ENCODE measurements at regions not wholly inside any gene's neighbourhood (a gene's known extent, or its start where the extent isn't known, plus 50 kb on each side); places are given as distances from the start of the nearest gene placed in this dataset.
"Not testable (repeated sequence)": the region's sequence is repeated elsewhere in the genome, so short reads cannot be mapped to it uniquely, and the experiment has no call there.

DNA sequence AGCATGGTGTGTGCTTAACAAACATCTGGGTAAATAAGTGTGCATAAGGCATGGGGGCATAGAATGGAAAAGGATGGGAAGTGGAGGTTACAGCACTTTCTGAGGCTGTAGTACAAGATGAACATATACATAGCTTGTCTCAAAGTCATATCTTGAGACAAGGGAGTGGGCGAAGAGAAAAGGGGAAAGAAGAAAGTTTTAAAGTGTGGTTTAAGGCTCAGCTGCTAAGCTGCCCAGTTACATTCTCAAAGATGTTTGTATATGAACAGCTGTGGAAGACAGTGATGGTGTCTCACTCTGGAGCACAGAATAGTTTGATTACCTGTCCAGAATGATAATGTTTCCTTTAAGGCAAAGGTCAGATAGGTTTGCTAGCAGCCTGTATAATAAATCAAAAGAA lies 61.9 kb upstream of the LANCL2 start:
- DNase-seq (ENCODE audit: low spot score), result no peak

DNA sequence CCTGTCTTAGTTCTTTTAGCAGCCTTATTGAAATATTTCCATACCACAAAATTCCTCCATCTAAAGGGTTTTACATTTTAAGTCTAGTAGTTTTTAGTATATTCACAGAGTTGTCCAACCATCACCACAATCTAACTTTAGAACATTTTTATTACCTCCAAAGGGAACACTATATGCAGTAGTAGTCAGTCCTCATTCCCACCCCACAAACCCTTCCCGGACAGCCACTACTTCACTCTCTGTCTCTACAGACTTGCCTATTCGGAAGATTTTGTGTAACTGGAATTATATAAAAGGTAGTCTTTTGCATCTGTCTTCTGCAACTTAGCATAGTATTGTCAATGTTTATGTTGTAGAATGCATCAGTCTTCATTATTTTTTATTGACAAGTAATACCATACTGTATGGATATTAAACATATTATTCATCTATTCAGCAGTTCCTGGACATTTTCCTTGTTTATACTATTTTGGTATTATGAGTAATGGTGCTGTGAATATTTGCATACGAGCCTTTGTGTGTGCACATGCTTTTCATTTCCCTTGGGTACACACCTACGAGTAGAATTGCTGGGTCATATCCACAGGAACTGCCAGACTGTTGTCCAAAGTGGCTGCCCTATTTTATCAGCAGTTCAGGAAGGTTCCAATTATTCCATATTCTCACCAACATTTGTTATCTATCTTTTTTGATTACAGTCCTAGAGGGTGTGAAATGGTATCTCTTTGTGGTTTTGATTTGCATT lies 60.9 kb upstream of the LANCL2 start:
- no peak for DNase-seq (ENCODE audit: low spot score)

DNA sequence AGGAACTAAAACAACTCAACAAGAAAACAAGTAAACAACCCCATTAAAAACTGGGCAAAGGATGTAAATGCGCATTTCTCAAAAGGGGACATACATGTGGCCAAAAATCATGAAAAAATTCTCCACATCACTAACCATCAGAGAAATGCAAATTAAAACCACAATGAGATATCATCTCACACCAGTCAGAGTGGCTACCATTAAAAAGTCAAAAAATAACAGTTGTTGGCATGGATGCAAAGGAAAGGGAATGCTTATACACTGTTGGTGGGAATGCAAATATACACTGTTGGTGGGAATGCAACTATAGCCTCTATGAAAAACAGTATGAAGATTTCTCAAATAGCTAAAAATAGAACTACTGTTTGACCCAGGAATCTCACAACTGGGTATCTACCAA lies 60.0 kb upstream of the LANCL2 start:
- no peak for DNase-seq (ENCODE audit: low spot score)

DNA sequence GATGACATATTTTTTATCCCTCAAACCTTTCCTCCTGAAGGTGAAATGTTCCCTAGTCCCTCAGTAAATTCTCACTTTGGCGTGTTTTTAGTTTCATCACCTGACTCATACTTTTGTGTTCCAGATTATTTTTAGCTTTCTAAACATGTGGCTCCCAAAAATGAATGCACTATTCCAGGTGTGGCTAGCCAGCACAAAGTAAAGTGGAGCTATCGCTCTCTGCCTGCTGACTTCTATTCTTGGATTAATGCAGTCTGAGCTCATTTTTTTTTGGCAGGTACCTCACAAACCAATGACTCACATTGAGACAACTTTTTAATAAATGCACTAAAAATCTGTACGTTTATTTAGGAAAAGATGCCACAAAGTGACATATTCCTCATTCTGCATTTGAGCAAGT lies 58.8 kb upstream of the LANCL2 start:
- no peak for DNase-seq (ENCODE audit: low spot score)

DNA sequence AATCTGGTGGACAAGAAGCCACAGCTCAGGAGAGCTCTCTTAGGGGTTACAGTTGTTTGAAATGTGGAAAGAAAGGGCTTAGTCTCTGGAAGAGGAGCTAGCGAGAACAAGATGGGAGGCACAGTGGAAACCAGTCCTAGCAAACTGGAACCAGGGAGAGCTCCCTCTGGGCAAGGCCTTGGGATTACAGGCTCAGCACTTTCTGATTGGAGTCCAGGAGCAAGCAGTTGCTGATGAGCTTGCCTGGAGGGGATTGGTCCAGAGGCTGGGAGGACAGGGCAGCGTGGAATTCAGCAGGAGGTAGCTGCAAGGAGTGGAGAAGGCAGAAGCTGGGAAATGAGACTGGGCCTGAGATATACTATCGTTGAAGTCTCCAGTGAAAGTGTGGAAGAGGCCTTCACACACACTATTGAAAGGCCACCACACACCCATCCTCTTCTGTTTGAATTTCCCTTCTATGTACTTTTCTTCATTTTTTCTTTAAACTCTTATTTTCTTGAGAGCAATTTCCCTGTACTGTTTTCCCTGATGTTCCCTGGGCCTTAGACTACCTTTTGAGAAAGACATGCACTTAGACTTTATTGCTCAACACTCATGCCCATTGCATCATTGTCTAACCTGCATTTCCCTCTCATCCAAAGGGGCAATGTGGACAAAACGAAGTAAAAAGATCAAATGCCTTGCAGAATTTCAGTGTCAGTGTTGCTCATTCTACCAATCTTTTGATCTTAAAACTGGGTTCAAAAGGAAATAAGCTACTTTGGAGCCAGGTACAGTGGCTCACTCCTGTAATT lies 57.8 kb upstream of the LANCL2 start:
- DNase-seq (ENCODE audit: low spot score), result no peak

DNA sequence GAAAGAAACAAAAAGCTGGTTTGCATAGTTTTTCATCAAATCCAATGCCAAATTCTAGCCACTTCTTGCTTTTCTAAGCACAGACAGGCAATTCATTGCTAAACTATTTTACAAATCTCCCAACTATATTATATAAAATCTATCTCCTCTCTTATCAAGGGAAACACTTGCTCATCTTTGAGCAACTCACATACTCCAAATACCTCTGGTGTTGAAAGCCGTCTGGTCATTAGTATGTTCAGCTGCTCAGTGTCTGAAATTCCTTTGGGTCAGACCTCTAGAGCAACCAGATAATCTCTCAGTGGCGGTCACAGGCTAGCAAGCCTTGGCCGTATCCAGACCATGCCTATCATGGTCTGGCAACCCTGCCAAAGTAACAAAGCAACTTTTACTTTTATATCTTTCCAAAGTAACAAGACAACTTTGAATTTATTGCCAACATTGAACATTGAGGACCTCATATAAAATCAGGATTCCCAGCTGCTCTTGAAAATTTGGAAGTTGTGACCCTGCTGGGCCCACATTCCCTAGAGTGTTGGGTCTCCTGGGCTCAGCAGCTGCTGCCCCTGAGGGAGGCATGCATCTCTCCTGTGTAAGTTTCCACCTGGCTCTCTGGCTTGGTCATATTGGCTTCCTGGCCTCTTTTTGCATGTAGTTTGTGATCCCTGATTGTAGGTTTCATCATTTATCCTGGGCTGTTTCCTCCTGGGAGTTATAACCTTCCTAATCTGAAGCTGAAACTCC lies 56.8 kb upstream of the LANCL2 start:
- DNase-seq (ENCODE audit: low spot score), result peak; percentile 91

DNA sequence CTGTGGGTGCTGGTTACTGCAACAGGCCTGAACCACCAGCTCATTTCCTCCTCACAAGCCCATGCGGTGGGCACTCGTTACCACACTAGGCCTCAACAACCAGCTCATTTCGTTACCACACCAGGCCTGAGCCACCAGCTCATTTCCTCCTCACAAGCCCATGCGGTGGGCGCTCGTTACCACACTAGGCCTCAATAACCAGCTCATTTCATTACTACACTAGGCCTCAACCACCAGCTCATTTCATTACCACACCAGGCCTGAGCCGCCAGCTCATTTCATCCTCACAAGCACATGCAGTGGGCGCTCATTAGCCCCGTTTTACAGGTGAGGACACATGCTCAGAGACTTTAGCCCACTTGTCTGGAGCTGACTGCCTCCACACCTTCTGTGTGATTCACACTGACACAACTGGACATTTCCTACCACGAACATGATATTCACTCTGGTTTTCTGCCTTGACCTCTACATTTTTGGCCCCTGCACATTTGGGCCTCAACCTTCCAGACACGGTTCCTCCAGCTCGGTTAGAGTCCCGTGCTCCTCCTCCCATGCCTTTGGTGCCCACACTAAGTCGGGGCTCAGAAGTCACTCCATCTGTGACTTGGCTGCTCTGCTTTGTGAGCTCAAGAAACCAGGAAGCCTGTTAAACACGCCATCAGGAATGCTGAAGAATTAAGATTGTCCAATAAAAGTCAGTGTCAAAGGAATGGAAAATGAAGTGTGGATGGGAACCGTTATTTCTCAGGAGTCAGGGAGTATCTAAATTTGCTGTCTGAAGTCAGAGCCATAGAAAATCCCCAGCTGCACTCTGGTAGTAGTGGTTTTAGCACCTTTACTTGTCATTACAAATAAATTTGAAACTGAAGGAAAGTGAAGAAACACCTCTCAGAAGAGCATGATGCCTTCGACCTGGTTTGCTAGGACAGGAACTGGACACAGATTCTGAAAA lies 55.8 kb upstream of the LANCL2 start:
- no peak for DNase-seq (ENCODE audit: low spot score)

DNA sequence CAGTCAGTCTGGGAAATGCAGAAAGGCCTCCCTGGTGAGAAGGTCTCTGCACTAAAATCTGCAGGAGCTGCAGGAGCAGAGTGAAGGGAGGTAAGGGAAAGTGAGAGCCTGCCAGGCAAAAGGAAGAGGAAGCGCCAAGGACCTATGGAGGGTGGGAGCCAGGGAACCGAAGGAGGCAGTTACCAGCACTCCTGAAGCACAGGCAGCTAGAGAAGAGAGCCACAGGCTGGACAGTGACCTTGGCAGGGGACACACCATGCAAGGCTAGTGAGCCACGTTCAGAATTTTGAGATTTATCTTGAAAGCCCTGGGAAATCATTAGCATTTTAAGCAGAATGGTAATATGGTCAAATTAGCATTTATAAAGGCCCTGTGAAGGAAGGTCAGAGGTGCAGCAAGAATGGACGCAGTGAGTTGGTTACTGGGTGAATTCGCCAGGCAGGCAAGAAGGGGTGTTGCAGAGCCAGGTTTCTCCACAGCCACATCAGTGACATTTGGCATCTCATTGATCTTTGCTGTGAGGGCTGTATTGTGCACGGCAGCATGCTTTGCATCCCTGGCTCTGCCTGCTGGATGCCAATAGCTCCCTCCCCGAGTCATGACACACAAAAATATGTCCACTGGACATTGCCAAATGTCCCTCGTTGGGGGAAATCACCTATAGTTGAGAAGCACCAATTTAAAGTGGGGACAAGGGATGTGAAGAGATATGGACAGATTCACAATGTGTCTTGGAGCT lies 54.7 kb upstream of the LANCL2 start:
- DNase-seq (ENCODE audit: low spot score), result no peak

DNA sequence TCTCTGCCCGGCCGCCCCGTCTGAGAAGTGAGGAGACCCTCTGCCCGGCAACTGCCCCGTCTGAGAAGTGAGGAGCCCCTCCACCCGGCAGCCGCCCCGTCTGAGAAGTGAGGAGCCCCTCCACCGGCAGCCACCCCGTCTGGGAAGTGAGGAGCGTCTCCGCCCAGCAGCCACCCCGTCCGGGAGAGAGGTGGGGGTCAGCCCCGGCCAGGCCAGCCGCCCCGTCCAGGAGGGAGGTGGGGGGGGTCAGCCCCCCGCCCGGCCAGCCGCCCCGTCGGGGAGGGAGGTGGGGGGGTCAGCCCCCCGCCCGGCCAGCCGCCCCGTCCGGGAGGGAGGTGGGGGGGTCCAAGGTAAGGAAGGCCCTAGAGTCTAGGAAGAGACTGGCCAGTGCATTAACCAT lies 53.2 kb upstream of the LANCL2 start:
- DNase-seq (ENCODE audit: low spot score), result not testable (repeated sequence)

DNA sequence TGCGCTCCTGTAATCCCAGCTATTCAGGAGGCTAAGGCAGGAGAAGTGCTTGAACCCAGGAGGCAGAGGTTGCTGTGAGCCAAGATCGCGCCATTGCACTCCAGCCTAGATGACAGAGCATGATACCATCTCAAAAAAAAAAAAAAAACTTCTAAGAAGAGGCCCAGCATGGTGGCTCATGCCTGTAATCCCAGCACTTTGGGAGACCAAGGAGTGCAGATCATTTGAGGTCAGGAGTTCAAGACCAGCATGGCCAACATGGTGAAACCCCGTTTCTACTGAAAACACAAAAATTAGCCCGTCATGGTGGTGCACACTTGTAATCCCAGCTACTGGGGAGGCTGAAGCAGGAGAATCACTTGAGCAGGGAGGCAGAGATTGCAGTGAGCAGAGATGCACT lies 51.5 kb upstream of the LANCL2 start:
- DNase-seq (ENCODE audit: low spot score), result not testable (repeated sequence)

DNA sequence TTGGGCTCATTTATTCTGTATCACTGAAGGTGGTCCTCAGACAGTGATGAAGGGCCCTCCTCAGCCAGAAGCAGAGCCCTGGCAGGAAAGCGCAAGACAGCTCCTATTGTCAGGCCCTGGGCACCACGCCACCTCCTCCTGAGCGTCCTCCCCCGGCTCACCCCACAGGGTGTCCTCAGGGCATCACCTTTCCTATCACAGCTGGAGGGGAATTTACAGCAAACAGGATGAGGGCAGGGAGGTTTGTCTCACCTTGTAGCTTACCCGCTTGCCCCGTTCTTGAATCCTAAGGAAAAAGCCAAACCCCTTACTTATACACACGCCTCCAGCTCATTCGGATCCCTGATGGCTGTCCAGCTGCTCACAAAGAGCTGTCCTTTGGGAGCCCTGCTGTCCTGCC lies 50.2 kb upstream of the LANCL2 start:
- no peak for DNase-seq (ENCODE audit: low spot score)
